RWPE2 (cell line): ENCODE measurements at regions not wholly inside any gene's neighbourhood (a gene's known extent, or its start where the extent isn't known, plus 50 kb on each side); places are given as distances from the start of the nearest gene placed in this dataset.

Source experiments
- ATAC-seq: fragments of 200-7000 bp; cut with Tn5 transposase; 3 replicates; pipeline ENCODE4 v1.9.1; 2021; ENCODE audit warnings: low read depth
- DNase-seq: peaks from one replicate; pipeline ENCODE4 v3.0.0-alpha.2; 2020; ENCODE audit warnings: low spot score
- H3K27ac ChIP-seq: fragments of 450-650 bp; 2 replicates; pipeline ENCODE4 v1.5.1; 2017; ENCODE audit warnings: mild to moderate bottlenecking; ENCODE audit not compliant: poor library complexity, severe bottlenecking
- H3K27me3 ChIP-seq: fragments of 250-450 bp; sonication (Bioruptor Pico); 2 replicates; pipeline ENCODE4 v1.5.1; 2021; ENCODE audit warnings: mild to moderate bottlenecking, moderate library complexity; ENCODE audit not compliant: insufficient read depth, poor library complexity, severe bottlenecking
- H3K36me3 ChIP-seq: fragments of 250-450 bp; sonication (Bioruptor Pico); 2 replicates; pipeline ENCODE4 v1.5.1; 2020; ENCODE audit warnings: low read depth, mild to moderate bottlenecking, moderate library complexity
- H3K4me1 ChIP-seq: fragments of 250-450 bp; sonication (Bioruptor Pico); 2 replicates; pipeline ENCODE4 v1.5.1; 2021; ENCODE audit warnings: mild to moderate bottlenecking, moderate library complexity; ENCODE audit not compliant: insufficient read depth, poor library complexity, severe bottlenecking
- H3K4me3 ChIP-seq: fragments of 250-450 bp; sonication (Bioruptor Pico); 2 replicates; pipeline ENCODE4 v1.5.1; 2021; ENCODE audit warnings: mild to moderate bottlenecking, moderate library complexity; ENCODE audit not compliant: severe bottlenecking
- H3K9me3 ChIP-seq: fragments of 250-450 bp; sonication (Bioruptor Pico); 2 replicates; pipeline ENCODE4 v1.5.1; 2021; ENCODE audit warnings: mild to moderate bottlenecking, moderate library complexity; ENCODE audit not compliant: severe bottlenecking
- TF ChIP-seq, protein P1 (sequence below): fragments of 450-650 bp; IDR thresholded peaks from one replicate; pipeline ENCODE4 v1.5.1; 2017; ENCODE audit warnings: mild to moderate bottlenecking, moderate library complexity; ENCODE audit not compliant: poor library complexity, severe bottlenecking

- no peaks in the 10 kb centered on the region for H3K9me3 ChIP-seq
- H3K4me3 ChIP-seq, result no peak overlapping the region
- no peaks in the 10 kb centered on the region for H3K4me1 ChIP-seq
- ATAC-seq, result no peak
- DNase-seq, result no peak
- no peaks in the 10 kb centered on the region for H3K36me3 ChIP-seq
- no peak overlapping the region for H3K27ac ChIP-seq
- no peaks in the 10 kb centered on the region for H3K27me3 ChIP-seq
- TF ChIP-seq, protein P1, sequence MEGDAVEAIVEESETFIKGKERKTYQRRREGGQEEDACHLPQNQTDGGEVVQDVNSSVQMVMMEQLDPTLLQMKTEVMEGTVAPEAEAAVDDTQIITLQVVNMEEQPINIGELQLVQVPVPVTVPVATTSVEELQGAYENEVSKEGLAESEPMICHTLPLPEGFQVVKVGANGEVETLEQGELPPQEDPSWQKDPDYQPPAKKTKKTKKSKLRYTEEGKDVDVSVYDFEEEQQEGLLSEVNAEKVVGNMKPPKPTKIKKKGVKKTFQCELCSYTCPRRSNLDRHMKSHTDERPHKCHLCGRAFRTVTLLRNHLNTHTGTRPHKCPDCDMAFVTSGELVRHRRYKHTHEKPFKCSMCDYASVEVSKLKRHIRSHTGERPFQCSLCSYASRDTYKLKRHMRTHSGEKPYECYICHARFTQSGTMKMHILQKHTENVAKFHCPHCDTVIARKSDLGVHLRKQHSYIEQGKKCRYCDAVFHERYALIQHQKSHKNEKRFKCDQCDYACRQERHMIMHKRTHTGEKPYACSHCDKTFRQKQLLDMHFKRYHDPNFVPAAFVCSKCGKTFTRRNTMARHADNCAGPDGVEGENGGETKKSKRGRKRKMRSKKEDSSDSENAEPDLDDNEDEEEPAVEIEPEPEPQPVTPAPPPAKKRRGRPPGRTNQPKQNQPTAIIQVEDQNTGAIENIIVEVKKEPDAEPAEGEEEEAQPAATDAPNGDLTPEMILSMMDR, result no peak
Observed at GRCh38 chr2:186201371-186201770, 284.7 kb upstream of the ZC3H15 start.

- TF ChIP-seq, protein P1, result no peak
- H3K27me3 ChIP-seq, result no peaks in the 10 kb centered on the region
- ATAC-seq (no peak), DNase-seq (no peak)
- H3K27ac ChIP-seq, result no peak overlapping the region
- H3K9me3 ChIP-seq, result no peaks in the 10 kb centered on the region
- H3K36me3 ChIP-seq, result no peaks in the 10 kb centered on the region
- H3K4me1 ChIP-seq, result no peaks in the 10 kb centered on the region
- no peak overlapping the region for H3K4me3 ChIP-seq
Observed at GRCh38 chr2:186205254-186205911, 280.7 kb upstream of the ZC3H15 start.

DNA sequence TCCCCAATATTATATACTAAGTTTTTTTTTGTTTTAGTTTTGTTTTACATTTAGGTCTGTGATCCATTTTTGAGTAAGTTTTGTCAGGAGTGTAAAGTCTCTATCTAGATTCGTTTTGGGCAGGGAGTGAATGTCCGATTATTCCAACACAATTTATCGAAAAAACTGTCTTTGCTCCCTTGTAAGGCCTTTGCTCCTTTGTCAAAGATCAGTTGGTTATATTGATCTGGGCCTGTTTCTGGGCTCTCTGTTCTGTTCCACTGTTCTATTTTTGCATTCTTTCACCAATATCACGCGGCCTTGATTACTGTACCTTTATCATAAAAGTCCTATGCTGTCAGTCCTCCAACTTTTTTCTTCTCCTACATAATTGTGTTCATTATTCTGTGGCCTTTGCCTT, 276.5 kb upstream of the ZC3H15 start:
- ATAC-seq (no peak), DNase-seq (no peak)
- Histone ChIP-seq H3K27ac (no peak overlapping the region), H3K36me3 (no peaks in the 10 kb centered on the region), H3K4me1 (no peaks in the 10 kb centered on the region), H3K4me3 (no peak overlapping the region), H3K9me3 (no peaks in the 10 kb centered on the region), H3K27me3 (no peaks in the 10 kb centered on the region)
- TF ChIP-seq, protein P1, result no peak

DNA sequence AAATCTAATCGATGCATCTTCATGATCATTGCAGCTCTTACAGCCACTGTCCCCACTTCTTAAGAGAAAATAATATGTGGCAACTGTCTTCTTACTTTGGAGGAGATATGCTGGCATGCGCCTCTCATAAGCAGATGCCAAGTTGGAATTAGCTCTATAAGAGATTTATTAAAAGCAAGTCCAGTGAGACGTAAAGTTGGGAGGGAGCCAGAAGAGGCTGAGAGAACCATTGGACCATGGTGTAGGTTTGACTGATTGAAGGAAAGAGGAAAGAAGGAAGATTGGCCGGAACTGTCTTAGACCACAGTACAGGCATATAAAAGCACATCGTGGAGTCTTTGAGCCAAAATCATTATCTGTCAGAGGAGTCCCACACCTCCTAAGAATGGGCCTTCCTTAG, 265.7 kb upstream of the ZC3H15 start:
- ATAC-seq, result no peak
- Histone ChIP-seq H3K9me3 (peaks cover 3% of the 10 kb centered on the region), H3K36me3 (no peaks in the 10 kb centered on the region), H3K27ac (no peak overlapping the region), H3K4me1 (no peaks in the 10 kb centered on the region), H3K4me3 (no peak overlapping the region), H3K27me3 (no peaks in the 10 kb centered on the region)
- TF ChIP-seq, protein P1, result no peak
- no peak for DNase-seq

- no peak for DNase-seq
- Histone ChIP-seq H3K27me3 (no peaks in the 10 kb centered on the region), H3K4me3 (no peak overlapping the region), H3K9me3 (peaks cover 5% of the 10 kb centered on the region), H3K36me3 (no peaks in the 10 kb centered on the region), H3K27ac (no peak overlapping the region), H3K4me1 (no peaks in the 10 kb centered on the region)
- no peak for ATAC-seq
- TF ChIP-seq, protein P1, result no peak
Observed at GRCh38 chr2:186229265-186229664, 256.8 kb upstream of the ZC3H15 start.
